ENCODE measurements at regions not wholly inside any gene's neighbourhood (a gene's known extent, or its start where the extent isn't known, plus 50 kb on each side); places are given as distances from the start of the nearest gene placed in this dataset.
A peak's percentile ranks its signal among the peaks of the same experiment; 100 is the strongest.

- DNase-seq, result peak; percentile 43
These were observed 255.3 kb downstream of the BCOR start for GRCh38 chrX:39842281-39842973.

GRCh38 chrX:39843318-39843717, 254.4 kb downstream of the BCOR start:
- DNase-seq, result peak; percentile 96

GRCh38 chrX:39845233-39845632, 252.5 kb downstream of the BCOR start:
- DNase-seq, result no peak

GRCh38 chrX:39846460-39846859, 251.3 kb downstream of the BCOR start:
- DNase-seq, result no peak

- DNase-seq, result no peak
These were observed 249.5 kb downstream of the BCOR start for GRCh38 chrX:39848243-39848642.

- DNase-seq, result no peak
These were observed 248.9 kb downstream of the BCOR start for GRCh38 chrX:39848900-39849299.

- no peak for DNase-seq
These were observed 247.5 kb downstream of the BCOR start for GRCh38 chrX:39850209-39850608.

- DNase-seq, result peak; percentile 79
These were observed 247.1 kb downstream of the BCOR start for GRCh38 chrX:39850630-39851152.

GRCh38 chrX:39851745-39852455, 245.9 kb downstream of the BCOR start:
- DNase-seq, result no peak

GRCh38 chrX:39852491-39852890, 245.3 kb downstream of the BCOR start:
- peak; percentile 16 for DNase-seq

- DNase-seq, result peak; percentile 6
These were observed 244.2 kb downstream of the BCOR start for GRCh38 chrX:39853417-39854030.

- DNase-seq, result no peak
These were observed 242.7 kb downstream of the BCOR start for GRCh38 chrX:39854772-39855747.

- peak; percentile 81 for DNase-seq
These were observed 242.0 kb downstream of the BCOR start for GRCh38 chrX:39855748-39856129.

- no peak for DNase-seq
These were observed 241.2 kb downstream of the BCOR start for GRCh38 chrX:39856472-39857121.

- no peak for DNase-seq
These were observed 240.0 kb downstream of the BCOR start for GRCh38 chrX:39857780-39858179.

GRCh38 chrX:39859991-39860861, 237.5 kb downstream of the BCOR start:
- peak; percentile 44 for DNase-seq

- no peak for DNase-seq
These were observed 234.8 kb downstream of the BCOR start for GRCh38 chrX:39862963-39863362.

GRCh38 chrX:39866229-39866628, 231.5 kb downstream of the BCOR start:
- DNase-seq, result no peak

- no peak for DNase-seq
These were observed 227.7 kb downstream of the BCOR start for GRCh38 chrX:39869846-39870601.

- no peak for DNase-seq
These were observed 226.1 kb downstream of the BCOR start for GRCh38 chrX:39871648-39872047.

Data from NCI-H82 (cell line).